ENCODE measurements at regions not wholly inside any gene's neighbourhood (a gene's known extent, or its start where the extent isn't known, plus 50 kb on each side); places are given as distances from the start of the nearest gene placed in this dataset.

DNA sequence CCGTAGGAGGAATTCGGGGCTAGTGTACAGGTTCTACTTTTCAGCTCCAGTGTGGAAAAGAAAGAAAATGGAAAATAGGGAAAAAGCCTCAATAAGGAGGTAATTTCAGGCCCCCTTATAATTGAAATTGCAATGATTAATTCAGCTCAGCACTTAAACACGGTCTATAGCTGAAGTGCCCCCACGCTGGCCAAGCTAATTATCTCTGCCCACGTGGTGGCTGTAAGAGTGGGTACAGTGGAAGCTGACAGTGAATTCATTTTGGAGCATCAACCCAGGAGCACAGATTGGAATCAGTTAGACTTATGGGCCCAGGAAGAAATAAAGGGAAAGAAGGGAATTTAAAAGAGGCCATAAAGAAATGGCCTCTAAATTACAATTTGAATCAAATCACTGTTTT, 631.1 kb upstream of the CPEB2 start:
- no peak overlapping the region for H3K14ac ChIP-seq (ENCODE audit: insufficient read length)
- H3K36me3 ChIP-seq (ENCODE audit: control insufficient read depth in 2 of 4, insufficient read depth in 4 of 4, low read length in 3 of 4) = no peaks in the 10 kb centered on the region
- H3K23ac ChIP-seq (ENCODE audit: insufficient read length) = no peak overlapping the region
- no peaks in the 10 kb centered on the region for H4K20me1 ChIP-seq (replicated peaks in 1 of 2; ENCODE audit: control insufficient read depth in 1 of 2, insufficient read depth in 2 of 2, low read length in 2 of 2)
- no peaks in the 10 kb centered on the region for H3K23me2 ChIP-seq (ENCODE audit: low read depth, low read length)
- H3K27ac ChIP-seq (ENCODE audit: low read depth, low read length) = no peak overlapping the region
- ChIA-PET CTCF (ENCODE audit: partially characterized antibody) (interaction anchor here (1.4 kb wide), 1 partner anchor 712 kb away, joined by 3 read pairs; no protein-coding TSS in a partner anchor), POLR2A (ENCODE audit: partially characterized antibody) (no interaction called here)
- no peak overlapping the region for H2BK15ac ChIP-seq (ENCODE audit: low read length)
- no peak overlapping the region for H3K4me2 ChIP-seq (ENCODE audit: insufficient read depth in 1 of 2, low read depth in 2 of 2, low read length in 2 of 2)
- no peaks in the 10 kb centered on the region for H3K79me1 ChIP-seq (ENCODE audit: low read depth, low read length)
- H3K9me3 ChIP-seq (ENCODE audit: insufficient read depth in 2 of 2, low read depth in 1 of 2, low read length in 1 of 2) = no peaks in the 10 kb centered on the region
- H2BK120ac ChIP-seq (replicated peaks; ENCODE audit: low read depth, low read length) = no peak overlapping the region
- no peaks in the 10 kb centered on the region for H3K79me2 ChIP-seq (ENCODE audit: control insufficient read depth in 1 of 2, insufficient read depth in 2 of 2, low read length in 2 of 2)
- no peak overlapping the region for H4K5ac ChIP-seq (ENCODE audit: insufficient read length, low read depth, low read length)
- no peak overlapping the region for H3K4me3 ChIP-seq (ENCODE audit: extremely low read depth in 1 of 4, insufficient read depth in 2 of 4, low read depth in 3 of 4, low read length in 4 of 4)
- H3K18ac ChIP-seq (ENCODE audit: extremely low read depth, low read length) = no peak overlapping the region
- no peak overlapping the region for H2BK12ac ChIP-seq (ENCODE audit: low read depth, low read length)
- 91% methylated on average over 5 of the region's 5 CpGs; no CpG with 5 or more reads in 1 of the 2 experiments for WGBS, 2 experiments (ENCODE audit: extremely low coverage in 1 of 2, insufficient coverage in 1 of 2, insufficient read length in 1 of 2, insufficient replicate concordance in 2 of 2, low coverage in 1 of 2, low lambda C conversion rate in 2 of 2, missing lambda C conversion rate in 1 of 2)
- H2AK5ac ChIP-seq (ENCODE audit: low read depth, low read length) = no peak overlapping the region
- DNase-seq (ENCODE audit: low read depth in 1 of 2, low spot score in 2 of 2) (no peak), FAIRE-seq (no peak)
- H3K56ac ChIP-seq (replicated peaks; ENCODE audit: insufficient read length, low read depth, low read length) = no peak overlapping the region
- H3K4me1 ChIP-seq (replicated peaks in 1 of 4; ENCODE audit: control insufficient read depth in 3 of 4, insufficient read depth in 4 of 4, low read length in 3 of 4) = peaks cover 0 to 5% (median 0%) of the 10 kb centered on the region in 4 experiments; a peak in 2 of 7 replicates
- no peak overlapping the region for H4K91ac ChIP-seq (replicated peaks; ENCODE audit: insufficient read length, low read length)
- no peak overlapping the region for H3K9ac ChIP-seq (replicated peaks in 1 of 4; ENCODE audit: extremely low read depth in 1 of 4, low read depth in 3 of 4, low read length in 3 of 4)
- H3K4ac ChIP-seq (replicated peaks; ENCODE audit: insufficient read length, low read depth, low read length) = no peak overlapping the region
- H3K27me3 ChIP-seq (replicated peaks in 1 of 4; ENCODE audit: control insufficient read depth in 3 of 4, extremely low read depth in 1 of 4, insufficient read depth in 3 of 4, low read length in 3 of 4) = peaks cover 0 to 1% (median 0%) of the 10 kb centered on the region in 4 experiments; a peak in 1 of 7 replicates
- TF ChIP-seq TAF7 (optimal IDR thresholded peaks at IDR 0.05; ENCODE audit: borderline replicate concordance, low read depth, low read length) (no peak), RBBP5 (IDR thresholded peaks at IDR 0.05; ENCODE audit: borderline replicate concordance, low read depth, low read length) (no peak), TCF12 (IDR thresholded peaks at IDR 0.05; ENCODE audit: low read depth, low read length) (no peak), KDM1A (IDR thresholded peaks at IDR 0.05; ENCODE audit: borderline replicate concordance, low read length) (no peak), MAFK (IDR thresholded peaks at IDR 0.05; ENCODE audit: low read depth, low read length) (no peak), SIRT6 (IDR thresholded peaks at IDR 0.05; ENCODE audit: low read length) (no peak), CREB1 (IDR thresholded peaks at IDR 0.05) (no peak), RFX5 (IDR thresholded peaks at IDR 0.05; ENCODE audit: borderline replicate concordance, low read depth, low read length) (no peak), EGR1 (IDR thresholded peaks at IDR 0.05; ENCODE audit: borderline replicate concordance, low read depth, low read length) (no peak), JUN (IDR thresholded peaks at IDR 0.05; ENCODE audit: low read depth, low read length) (no peak), KDM5A (IDR thresholded peaks at IDR 0.05; ENCODE audit: low read length) (no peak), SP2 (IDR thresholded peaks at IDR 0.05; ENCODE audit: low read length) (no peak), KDM4A (IDR thresholded peaks at IDR 0.05; ENCODE audit: low read depth, low read length, severe bottlenecking) (no peak)
- TF ChIP-seq, protein P1, sequence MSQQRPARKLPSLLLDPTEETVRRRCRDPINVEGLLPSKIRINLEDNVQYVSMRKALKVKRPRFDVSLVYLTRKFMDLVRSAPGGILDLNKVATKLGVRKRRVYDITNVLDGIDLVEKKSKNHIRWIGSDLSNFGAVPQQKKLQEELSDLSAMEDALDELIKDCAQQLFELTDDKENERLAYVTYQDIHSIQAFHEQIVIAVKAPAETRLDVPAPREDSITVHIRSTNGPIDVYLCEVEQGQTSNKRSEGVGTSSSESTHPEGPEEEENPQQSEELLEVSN (IDR thresholded peaks at IDR 0.05) = no peak
- no peak overlapping the region for H2BK20ac ChIP-seq (ENCODE audit: low read length)
- no peak overlapping the region for H2AFZ ChIP-seq (ENCODE audit: low read length)
- H4K8ac ChIP-seq (ENCODE audit: extremely low read depth, insufficient read depth, low read length) = no peak overlapping the region
- no peak overlapping the region for H2BK5ac ChIP-seq (ENCODE audit: low read depth, low read length)

All from H1 (cell line).